K562 (cell line): ENCODE measurements at regions not wholly inside any gene's neighbourhood (a gene's known extent, or its start where the extent isn't known, plus 50 kb on each side); places are given as distances from the start of the nearest gene placed in this dataset.

Experiments
- DDX20 ChIP-seq: fragments of 450-650 bp; IDR thresholded peaks from 2 replicates; pipeline ENCODE4 v1.6.1; 2016; ENCODE audit warnings: missing genetic modification characterization, low read depth, mild to moderate bottlenecking, missing compliant biosample characterization, moderate library complexity
- NFYB ChIP-seq: IDR thresholded peaks from 2 replicates; pipeline ENCODE4 v1.6.1; 2011; ENCODE audit warnings: mild to moderate bottlenecking, moderate library complexity; ENCODE audit not compliant: insufficient read length; ENCODE audit errors: extremely low read depth
- ZNF609 ChIP-seq: sonication (generic); formaldehyde crosslinking; IDR thresholded peaks from 2 replicates; pipeline ENCODE4 v1.8.1; 2023; ENCODE audit warnings: missing genetic modification reagents, mild to moderate bottlenecking, borderline replicate concordance
- TF ChIP-seq, protein P1 (sequence below), 3 experiments: IDR thresholded peaks in 2 of 3; conservative IDR thresholded peaks in 1 of 3; 2 replicates each; pipeline ENCODE4 v1.5.1; 2011 to 2012; ENCODE audit warnings: low read length in 3 of 3, mild to moderate bottlenecking in 3 of 3, control low read depth in 2 of 3, improper control_type of control experiment in 1 of 3, inconsistent platforms in 1 of 3, low read depth in 1 of 3, mixed read lengths in 1 of 3, moderate library complexity in 1 of 3; ENCODE audit not compliant: insufficient read depth in 2 of 3

- TF ChIP-seq, protein P1, sequence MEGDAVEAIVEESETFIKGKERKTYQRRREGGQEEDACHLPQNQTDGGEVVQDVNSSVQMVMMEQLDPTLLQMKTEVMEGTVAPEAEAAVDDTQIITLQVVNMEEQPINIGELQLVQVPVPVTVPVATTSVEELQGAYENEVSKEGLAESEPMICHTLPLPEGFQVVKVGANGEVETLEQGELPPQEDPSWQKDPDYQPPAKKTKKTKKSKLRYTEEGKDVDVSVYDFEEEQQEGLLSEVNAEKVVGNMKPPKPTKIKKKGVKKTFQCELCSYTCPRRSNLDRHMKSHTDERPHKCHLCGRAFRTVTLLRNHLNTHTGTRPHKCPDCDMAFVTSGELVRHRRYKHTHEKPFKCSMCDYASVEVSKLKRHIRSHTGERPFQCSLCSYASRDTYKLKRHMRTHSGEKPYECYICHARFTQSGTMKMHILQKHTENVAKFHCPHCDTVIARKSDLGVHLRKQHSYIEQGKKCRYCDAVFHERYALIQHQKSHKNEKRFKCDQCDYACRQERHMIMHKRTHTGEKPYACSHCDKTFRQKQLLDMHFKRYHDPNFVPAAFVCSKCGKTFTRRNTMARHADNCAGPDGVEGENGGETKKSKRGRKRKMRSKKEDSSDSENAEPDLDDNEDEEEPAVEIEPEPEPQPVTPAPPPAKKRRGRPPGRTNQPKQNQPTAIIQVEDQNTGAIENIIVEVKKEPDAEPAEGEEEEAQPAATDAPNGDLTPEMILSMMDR (IDR thresholded peaks at IDR 0.05 in 2 of 3, conservative IDR thresholded peaks at IDR 0.05 in 1 of 3; ENCODE audit: insufficient read depth in 2 of 3, low read depth in 1 of 3, low read length in 3 of 3), result no peak
- TF ChIP-seq DDX20 (tag) (no peak), ZNF609 (CRISPR knock-in tag) (no peak), NFYB (no peak)
Measured at GRCh38 chr7:149714081-149714909, 59.1 kb downstream of the ZNF467 start.
